WERI-Rb-1 (cell line): ENCODE measurements at regions not wholly inside any gene's neighbourhood (a gene's known extent, or its start where the extent isn't known, plus 50 kb on each side); places are given as distances from the start of the nearest gene placed in this dataset.

Experiments
- DNase-seq: peaks from one replicate; pipeline ENCODE4 v3.0.0-alpha.2; 2020
- H3K27ac ChIP-seq: fragments of 250-450 bp; sonication (Bioruptor Pico); 2 replicates; pipeline ENCODE4 v1.5.1; 2020; ENCODE audit warnings: mild to moderate bottlenecking, moderate library complexity
- H3K27me3 ChIP-seq: fragments of 250-450 bp; sonication (Bioruptor Pico); 2 replicates; pipeline ENCODE4 v1.5.1; 2021; ENCODE audit warnings: mild to moderate bottlenecking, low read depth, moderate library complexity; ENCODE audit not compliant: insufficient read depth, severe bottlenecking
- H3K36me3 ChIP-seq: fragments of 250-450 bp; sonication (Bioruptor Pico); 2 replicates; pipeline ENCODE4 v1.5.1; 2020; ENCODE audit warnings: mild to moderate bottlenecking, moderate library complexity
- H3K4me3 ChIP-seq: 2 replicates; pipeline ENCODE4 v1.5.1; 2011; ENCODE audit warnings: low read depth, mild to moderate bottlenecking, control low read depth, low read length
- H3K9me3 ChIP-seq: fragments of 250-450 bp; sonication (Bioruptor Pico); 2 replicates; pipeline ENCODE4 v1.5.1; 2021; ENCODE audit warnings: mild to moderate bottlenecking, moderate library complexity; ENCODE audit not compliant: severe bottlenecking
- TF ChIP-seq, protein P1 (sequence below): IDR thresholded peaks from 2 replicates; pipeline ENCODE4 v1.5.1; 2011; ENCODE audit warnings: low read depth, mild to moderate bottlenecking, control low read depth, inconsistent platforms, low read length

DNA sequence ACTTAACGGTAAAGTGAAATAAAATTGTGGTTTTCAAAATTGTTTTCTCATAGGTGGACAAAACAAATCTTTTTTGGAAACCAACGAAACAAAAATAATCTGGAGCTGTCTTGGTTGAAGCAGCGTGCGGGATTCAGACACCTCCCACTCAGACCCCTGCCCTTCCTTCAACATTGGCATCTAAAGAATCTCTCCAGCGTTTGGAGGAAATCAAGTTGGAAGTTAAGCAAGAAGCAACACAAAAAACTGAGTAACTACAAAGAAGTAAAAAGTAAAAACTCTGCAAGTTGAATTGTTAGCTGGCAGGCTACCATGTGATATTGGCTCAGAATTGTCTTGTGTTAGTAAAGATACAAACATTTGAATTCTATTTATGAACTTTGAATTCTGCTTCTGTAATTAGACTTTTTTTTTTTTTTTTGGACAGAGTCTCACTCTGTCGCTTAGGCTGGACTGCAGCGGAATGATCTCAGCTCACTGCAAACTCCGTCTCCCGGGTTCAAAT, 361.0 kb upstream of the PMFBP1 start:
- TF ChIP-seq, protein P1, sequence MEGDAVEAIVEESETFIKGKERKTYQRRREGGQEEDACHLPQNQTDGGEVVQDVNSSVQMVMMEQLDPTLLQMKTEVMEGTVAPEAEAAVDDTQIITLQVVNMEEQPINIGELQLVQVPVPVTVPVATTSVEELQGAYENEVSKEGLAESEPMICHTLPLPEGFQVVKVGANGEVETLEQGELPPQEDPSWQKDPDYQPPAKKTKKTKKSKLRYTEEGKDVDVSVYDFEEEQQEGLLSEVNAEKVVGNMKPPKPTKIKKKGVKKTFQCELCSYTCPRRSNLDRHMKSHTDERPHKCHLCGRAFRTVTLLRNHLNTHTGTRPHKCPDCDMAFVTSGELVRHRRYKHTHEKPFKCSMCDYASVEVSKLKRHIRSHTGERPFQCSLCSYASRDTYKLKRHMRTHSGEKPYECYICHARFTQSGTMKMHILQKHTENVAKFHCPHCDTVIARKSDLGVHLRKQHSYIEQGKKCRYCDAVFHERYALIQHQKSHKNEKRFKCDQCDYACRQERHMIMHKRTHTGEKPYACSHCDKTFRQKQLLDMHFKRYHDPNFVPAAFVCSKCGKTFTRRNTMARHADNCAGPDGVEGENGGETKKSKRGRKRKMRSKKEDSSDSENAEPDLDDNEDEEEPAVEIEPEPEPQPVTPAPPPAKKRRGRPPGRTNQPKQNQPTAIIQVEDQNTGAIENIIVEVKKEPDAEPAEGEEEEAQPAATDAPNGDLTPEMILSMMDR = no peak
- no peaks in the 10 kb centered on the region for H3K36me3 ChIP-seq
- H3K4me3 ChIP-seq = no peak overlapping the region
- H3K27ac ChIP-seq = no peak overlapping the region
- no peaks in the 10 kb centered on the region for H3K9me3 ChIP-seq
- H3K27me3 ChIP-seq = no peaks in the 10 kb centered on the region
- DNase-seq = no peak

DNA sequence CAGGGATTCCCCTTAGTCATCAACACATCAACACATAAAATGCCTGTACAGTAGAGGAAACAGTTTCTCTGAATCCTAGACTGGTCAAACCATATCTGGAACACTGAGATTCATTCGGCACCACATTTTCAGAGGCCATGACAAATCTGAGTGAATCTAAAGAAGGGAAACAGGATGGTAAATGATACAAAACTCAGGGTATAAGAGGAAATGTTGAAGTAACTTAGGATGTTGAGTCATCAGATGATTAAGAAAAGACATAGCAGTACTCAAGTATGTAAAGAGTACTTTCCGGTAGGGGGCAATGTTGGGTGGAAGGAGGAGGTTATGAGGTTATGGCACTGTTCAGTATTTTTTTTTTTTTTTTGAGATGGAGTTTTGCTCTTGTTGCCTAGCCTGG, 358.5 kb upstream of the PMFBP1 start:
- Histone ChIP-seq H3K36me3 (no peaks in the 10 kb centered on the region), H3K4me3 (no peak overlapping the region), H3K27ac (no peak overlapping the region), H3K27me3 (no peaks in the 10 kb centered on the region), H3K9me3 (no peaks in the 10 kb centered on the region)
- TF ChIP-seq, protein P1 = no peak
- no peak for DNase-seq

DNA sequence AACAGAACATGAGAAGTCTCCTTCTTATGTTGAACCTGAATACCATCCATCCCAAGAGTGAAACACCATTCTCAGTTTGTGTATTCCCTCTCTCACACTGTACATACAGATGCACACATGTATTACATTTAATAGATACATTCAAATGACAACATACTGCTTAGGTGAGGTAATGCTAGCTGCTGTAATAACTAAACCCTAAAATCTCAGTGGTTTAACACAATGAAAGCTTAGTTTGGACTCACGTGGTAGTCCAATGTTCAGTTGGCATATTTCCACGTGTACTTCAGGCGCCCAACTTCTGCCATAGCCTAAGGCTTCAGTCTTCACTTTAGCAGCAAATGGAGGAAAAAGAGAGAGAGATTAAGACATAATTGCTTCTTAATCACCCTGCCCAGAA, 351.1 kb upstream of the PMFBP1 start:
- Histone ChIP-seq H3K4me3 (no peak overlapping the region), H3K27me3 (no peaks in the 10 kb centered on the region)

DNA sequence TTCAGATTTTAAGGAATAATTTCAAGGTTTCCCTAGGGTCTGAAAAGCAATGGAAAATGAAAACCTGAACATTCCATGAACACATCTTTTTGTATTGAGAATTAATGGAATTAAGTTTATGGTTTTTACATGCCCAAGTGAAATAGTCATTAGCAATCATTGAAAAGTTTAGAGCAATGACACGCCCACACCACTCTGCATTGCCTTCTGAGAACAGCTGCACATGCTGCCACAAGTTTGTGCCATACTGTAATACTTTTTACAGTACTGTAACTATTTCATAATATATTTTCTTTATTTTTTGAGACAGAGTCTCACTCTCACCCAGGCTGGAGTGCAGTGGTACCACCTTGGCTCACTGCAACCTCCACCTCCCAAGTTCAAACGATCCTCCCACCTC, 345.2 kb upstream of the PMFBP1 start:
- Histone ChIP-seq H3K9me3 (no peaks in the 10 kb centered on the region), H3K4me3 (no peak overlapping the region), H3K27ac (no peak overlapping the region), H3K36me3 (no peaks in the 10 kb centered on the region), H3K27me3 (no peaks in the 10 kb centered on the region)
- TF ChIP-seq, protein P1 = no peak
- no peak for DNase-seq

More for the DNA sequence above, 351.1 kb upstream of the PMFBP1 start:
- H3K36me3 ChIP-seq = no peaks in the 10 kb centered on the region
- no peak overlapping the region for H3K27ac ChIP-seq
- TF ChIP-seq, protein P1 = no peak
- H3K9me3 ChIP-seq = no peaks in the 10 kb centered on the region
- DNase-seq = no peak

DNA sequence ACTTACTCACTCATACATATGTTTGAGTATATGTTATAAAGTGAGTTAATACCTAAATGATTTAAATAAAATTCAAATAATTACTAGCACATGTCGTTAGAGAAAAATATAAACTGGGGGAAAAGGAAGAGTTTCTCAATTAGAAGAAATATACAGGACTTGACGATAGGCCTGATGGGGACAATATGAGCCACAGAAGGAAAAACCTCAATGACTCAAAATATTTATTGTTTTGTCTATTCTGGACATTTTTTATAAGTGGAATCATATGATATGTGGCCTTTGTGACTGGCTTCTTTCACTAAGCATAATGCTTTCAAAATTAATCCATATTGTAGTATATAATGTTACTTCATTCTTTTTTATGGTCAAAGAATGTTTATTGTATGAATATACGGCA, 339.2 kb upstream of the PMFBP1 start:
- no peak for DNase-seq
- no peaks in the 10 kb centered on the region for H3K9me3 ChIP-seq
- no peak overlapping the region for H3K27ac ChIP-seq
- no peak overlapping the region for H3K4me3 ChIP-seq
- H3K36me3 ChIP-seq = no peaks in the 10 kb centered on the region
- TF ChIP-seq, protein P1 = no peak
- no peaks in the 10 kb centered on the region for H3K27me3 ChIP-seq

DNA sequence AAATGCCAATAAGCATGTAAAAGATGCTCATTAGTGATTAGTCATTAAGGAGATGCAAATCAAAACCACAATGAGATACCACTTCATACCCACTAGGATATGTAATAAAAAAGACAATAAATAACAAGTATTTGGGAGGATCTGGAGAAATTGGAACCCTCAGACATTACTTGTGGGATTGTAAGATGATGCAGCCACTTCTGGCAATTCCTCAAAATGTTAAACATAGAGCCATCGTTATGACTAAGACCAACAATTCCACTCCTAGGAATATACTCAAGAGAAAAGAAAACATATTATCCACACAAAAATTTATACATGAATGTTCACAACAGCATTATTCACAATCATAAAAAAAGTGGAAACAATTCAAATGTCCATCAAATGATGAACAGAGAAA, 336.2 kb upstream of the PMFBP1 start:
- TF ChIP-seq, protein P1 = no peak
- Histone ChIP-seq H3K27me3 (no peaks in the 10 kb centered on the region), H3K9me3 (no peaks in the 10 kb centered on the region), H3K36me3 (no peaks in the 10 kb centered on the region), H3K27ac (no peak overlapping the region), H3K4me3 (no peak overlapping the region)
- DNase-seq = no peak
